NT2/D1 (cell line): ENCODE measurements at regions not wholly inside any gene's neighbourhood (a gene's known extent, or its start where the extent isn't known, plus 50 kb on each side); places are given as distances from the start of the nearest gene placed in this dataset.

Source experiments
- YY1 ChIP-seq: IDR thresholded peaks from 2 replicates; pipeline ENCODE4 v1.6.1; 2011; ENCODE audit not compliant: insufficient read length, insufficient read depth
- ZNF274 ChIP-seq: IDR thresholded peaks from 2 replicates; pipeline ENCODE4 v1.6.1; 2011; ENCODE audit warnings: mild to moderate bottlenecking, low read depth, low read length

DNA sequence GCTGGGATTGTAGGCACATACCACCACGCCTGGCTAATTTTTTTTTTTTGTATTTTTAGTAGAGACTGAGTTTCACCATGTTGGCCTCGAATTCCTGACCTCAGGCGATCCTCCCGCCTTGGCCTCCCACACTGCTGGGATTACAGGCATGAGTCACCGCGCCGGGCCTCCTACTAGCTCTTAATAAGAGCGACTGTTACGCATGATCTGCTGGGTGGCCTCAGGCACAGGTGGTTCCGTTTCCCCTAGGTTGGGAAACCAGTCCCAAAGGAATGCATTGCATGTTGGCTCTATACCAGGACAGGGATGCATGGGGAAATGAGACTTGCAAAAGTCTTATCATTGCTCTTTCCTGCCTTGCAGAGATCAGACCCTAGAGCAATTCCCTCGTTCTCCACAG lies 184.7 kb upstream of the PPP1R26 start:
- TF ChIP-seq ZNF274: no peak
- TF ChIP-seq YY1: no peak
